Activated T-cell treated with anti-CD3 and anti-CD28 coated beads, Interleukin-2, amount 50 U/mL, for 24 hours (primary cell): ENCODE measurements at regions not wholly inside any gene's neighbourhood (a gene's known extent, or its start where the extent isn't known, plus 50 kb on each side); places are given as distances from the start of the nearest gene placed in this dataset.

ENCODE experiments used
- DNase-seq: peaks from one replicate; pipeline ENCODE4 v3.0.0-alpha.2; 2020
- H3K27ac Mint-ChIP-seq: 2 replicates; pipeline ENCODE4 v1.8.0; 2020; ENCODE audit warnings: mild to moderate bottlenecking, mixed read lengths
- H3K27me3 Mint-ChIP-seq: 2 replicates; pipeline ENCODE4 v1.8.0; 2020; ENCODE audit warnings: mixed read lengths
- H3K36me3 Mint-ChIP-seq: 2 replicates; pipeline ENCODE4 v1.8.0; 2020; ENCODE audit warnings: low read depth, mixed read lengths
- H3K4me1 Mint-ChIP-seq: 2 replicates; pipeline ENCODE4 v1.8.0; 2020; ENCODE audit warnings: low read depth, mixed read lengths
- H3K4me3 Mint-ChIP-seq: 2 replicates; pipeline ENCODE4 v1.8.0; 2020; ENCODE audit warnings: mild to moderate bottlenecking, moderate library complexity, mixed read lengths
- H3K9me3 Mint-ChIP-seq: 2 replicates; pipeline ENCODE4 v1.8.0; 2020; ENCODE audit warnings: mixed read lengths

DNA sequence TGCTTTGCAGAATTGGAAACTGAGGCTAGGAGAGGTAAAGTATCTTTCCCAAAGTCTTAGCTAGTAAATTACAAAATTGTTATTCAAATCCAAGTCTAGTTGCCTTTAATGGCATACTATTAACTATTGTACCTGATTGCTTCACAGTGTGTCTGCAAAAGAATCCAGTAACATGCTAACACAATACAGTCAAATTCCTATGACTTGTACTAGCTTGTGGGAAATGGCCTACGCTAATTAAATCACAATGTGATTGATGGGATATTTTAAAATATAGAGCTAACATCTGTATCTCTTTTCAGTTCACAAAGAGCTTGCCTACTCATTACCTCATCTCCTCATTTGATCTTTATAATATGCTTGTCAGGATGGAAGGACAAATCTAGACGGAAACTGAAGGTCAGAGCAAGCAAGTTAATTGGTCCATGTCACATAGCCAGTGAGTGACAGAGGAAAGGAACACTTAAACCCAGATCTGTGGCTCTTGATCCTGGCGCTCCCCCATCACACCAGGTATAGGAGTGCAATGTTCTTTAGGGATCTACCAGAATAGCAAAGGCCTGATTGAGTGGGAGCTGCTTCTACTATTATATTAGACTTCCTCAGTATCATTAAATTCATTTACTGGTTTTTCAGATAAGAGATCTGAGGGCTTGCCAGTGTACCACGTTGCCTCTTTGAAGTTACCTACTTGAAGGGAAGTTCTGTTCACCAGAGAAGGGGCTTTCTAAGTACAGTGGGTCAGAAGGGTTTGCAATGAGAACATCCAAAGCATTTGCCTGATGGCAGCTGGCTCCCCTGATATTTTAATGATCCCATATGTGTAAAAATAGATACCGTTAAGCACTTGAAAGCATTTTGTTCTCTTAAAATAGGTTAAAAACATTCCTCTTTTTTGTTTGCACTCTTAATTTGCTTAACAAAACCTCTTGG, 213.6 kb upstream of the SESN3 start:
- no peaks in the 10 kb centered on the region for H3K36me3 Mint-ChIP-seq
- no peak overlapping the region for H3K27ac Mint-ChIP-seq
- no peak for DNase-seq
- H3K27me3 Mint-ChIP-seq: no peaks in the 10 kb centered on the region
- peaks cover 3% of the 10 kb centered on the region for H3K9me3 Mint-ChIP-seq
- H3K4me1 Mint-ChIP-seq: peaks cover 24% of the 10 kb centered on the region
- H3K4me3 Mint-ChIP-seq: no peak overlapping the region

GRCh38 chr11:95443386-95443785, 212.4 kb upstream of the SESN3 start:
- peaks cover 24% of the 10 kb centered on the region for H3K4me1 Mint-ChIP-seq
- H3K27ac Mint-ChIP-seq: no peak overlapping the region
- H3K36me3 Mint-ChIP-seq: no peaks in the 10 kb centered on the region
- no peak overlapping the region for H3K4me3 Mint-ChIP-seq
- H3K27me3 Mint-ChIP-seq: no peaks in the 10 kb centered on the region
- peaks cover 3% of the 10 kb centered on the region for H3K9me3 Mint-ChIP-seq
- DNase-seq: no peak

- Mint-ChIP-seq H3K4me3 (no peak overlapping the region), H3K27ac (no peak overlapping the region)
Measured at GRCh38 chr11:95442531-95443050, 211.6 kb upstream of the SESN3 start.

DNA sequence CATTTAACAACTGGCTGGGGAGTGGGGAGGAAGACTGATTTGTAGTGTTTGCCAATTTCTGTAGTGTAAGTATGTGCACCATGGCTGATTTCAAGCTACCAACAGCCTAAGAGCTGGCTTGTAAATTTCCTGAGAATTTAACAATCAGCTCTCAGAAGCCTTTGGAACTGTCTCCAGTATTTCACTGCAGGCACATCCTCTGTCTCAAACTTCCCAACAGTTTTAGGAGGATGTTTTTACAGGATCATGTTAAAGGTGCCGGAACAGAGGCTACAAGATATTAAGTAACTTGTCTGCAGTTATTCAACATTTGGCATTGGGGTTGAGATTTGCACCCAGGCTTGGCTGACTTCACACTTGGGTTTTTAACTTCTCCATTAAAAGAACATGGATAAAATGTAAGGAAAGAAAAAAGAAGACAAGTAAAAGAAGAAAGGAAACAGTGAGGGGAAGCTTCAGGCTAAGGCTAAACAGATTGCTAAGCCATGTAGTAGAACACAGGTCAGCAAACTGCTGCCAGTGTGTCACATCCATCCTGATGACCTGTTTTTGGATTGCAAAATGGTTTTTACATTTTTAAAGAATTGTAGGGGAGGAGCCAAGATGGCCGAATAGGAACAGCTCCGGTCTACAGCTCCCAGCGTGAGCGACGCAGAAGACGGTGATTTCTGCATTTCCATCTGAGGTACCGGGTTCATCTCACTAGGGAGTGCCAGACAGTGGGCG, 204.8 kb upstream of the SESN3 start:
- Mint-ChIP-seq H3K36me3 (no peaks in the 10 kb centered on the region), H3K4me1 (peaks cover 14% of the 10 kb centered on the region), H3K27ac (no peak overlapping the region), H3K9me3 (no peaks in the 10 kb centered on the region), H3K4me3 (no peak overlapping the region), H3K27me3 (peaks cover 3% of the 10 kb centered on the region)
- DNase-seq: no peak

More at GRCh38 chr11:95442531-95443050, 211.6 kb upstream of the SESN3 start:
- Mint-ChIP-seq H3K9me3 (peaks cover 3% of the 10 kb centered on the region), H3K36me3 (no peaks in the 10 kb centered on the region), H3K27me3 (no peaks in the 10 kb centered on the region), H3K4me1 (peaks cover 24% of the 10 kb centered on the region)
- no peak for DNase-seq

GRCh38 chr11:95435192-95435591, 204.2 kb upstream of the SESN3 start:
- no peak for DNase-seq
- Mint-ChIP-seq H3K36me3 (no peaks in the 10 kb centered on the region), H3K27ac (no peak overlapping the region), H3K9me3 (no peaks in the 10 kb centered on the region), H3K4me3 (no peak overlapping the region), H3K27me3 (peaks cover 3% of the 10 kb centered on the region), H3K4me1 (peaks cover 14% of the 10 kb centered on the region)

DNA sequence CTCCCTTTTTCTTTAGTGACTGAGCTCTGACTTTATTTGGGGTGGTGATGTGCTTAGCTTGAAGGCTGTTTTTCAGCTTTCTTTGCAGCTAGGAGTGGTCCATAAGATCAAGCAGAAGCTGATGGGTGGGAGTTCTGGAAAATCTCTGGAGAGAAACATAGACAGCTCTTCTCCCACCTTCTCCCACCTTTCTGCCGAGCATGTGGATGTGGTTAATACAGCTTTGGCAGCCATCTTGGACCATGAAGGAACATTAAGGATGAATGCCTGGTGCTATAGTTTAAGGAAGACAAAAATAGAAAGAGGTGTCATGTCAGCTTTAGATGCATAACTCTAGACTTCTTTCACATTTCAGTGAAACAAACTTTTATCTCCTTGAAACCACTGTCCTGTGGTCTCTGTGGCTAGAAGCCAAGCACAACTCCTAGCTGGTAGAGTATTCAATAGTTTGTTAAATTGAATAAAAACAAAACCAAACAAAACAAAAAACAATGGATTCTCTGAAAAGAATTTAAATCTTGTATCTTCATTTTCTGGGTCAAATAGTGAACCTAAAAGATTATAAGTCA, 203.6 kb upstream of the SESN3 start:
- Mint-ChIP-seq H3K36me3 (no peaks in the 10 kb centered on the region), H3K4me3 (no peak overlapping the region), H3K4me1 (peaks cover 14% of the 10 kb centered on the region), H3K27ac (no peak overlapping the region), H3K9me3 (no peaks in the 10 kb centered on the region), H3K27me3 (peaks cover 3% of the 10 kb centered on the region)
- DNase-seq: no peak

DNA sequence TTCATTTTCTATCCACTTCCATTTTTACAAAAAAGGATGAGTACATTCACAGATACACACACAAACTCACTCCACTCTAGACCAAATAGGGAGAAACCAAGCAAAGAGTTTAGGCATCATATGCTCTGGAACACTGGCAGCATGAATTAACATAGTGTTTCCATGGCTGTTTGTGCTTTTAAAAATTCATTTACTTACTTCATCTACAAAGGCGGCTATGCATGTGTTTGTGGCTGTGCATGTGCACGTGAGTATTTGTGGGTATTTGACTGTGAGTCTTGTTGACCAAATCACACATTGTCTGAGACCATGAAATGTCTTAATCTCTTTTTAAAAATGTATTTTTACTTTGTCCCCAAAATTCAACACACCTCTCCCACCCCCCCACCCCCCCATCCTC, 203.0 kb upstream of the SESN3 start:
- Mint-ChIP-seq H3K27ac (no peak overlapping the region), H3K4me3 (no peak overlapping the region), H3K4me1 (peaks cover 14% of the 10 kb centered on the region), H3K36me3 (no peaks in the 10 kb centered on the region), H3K9me3 (no peaks in the 10 kb centered on the region), H3K27me3 (peaks cover 3% of the 10 kb centered on the region)
- no peak for DNase-seq

- H3K27ac Mint-ChIP-seq: no peak overlapping the region
- no peaks in the 10 kb centered on the region for H3K9me3 Mint-ChIP-seq
- no peak for DNase-seq
- no peaks in the 10 kb centered on the region for H3K36me3 Mint-ChIP-seq
- H3K4me1 Mint-ChIP-seq: peaks cover 14% of the 10 kb centered on the region
- peaks cover 3% of the 10 kb centered on the region for H3K27me3 Mint-ChIP-seq
- no peak overlapping the region for H3K4me3 Mint-ChIP-seq
Measured at GRCh38 chr11:95432714-95433503, 201.9 kb upstream of the SESN3 start.

- H3K4me3 Mint-ChIP-seq: no peak overlapping the region
- no peak for DNase-seq
- H3K27me3 Mint-ChIP-seq: peaks cover 9% of the 10 kb centered on the region
Measured at GRCh38 chr11:95429376-95429907, 198.4 kb upstream of the SESN3 start.

DNA sequence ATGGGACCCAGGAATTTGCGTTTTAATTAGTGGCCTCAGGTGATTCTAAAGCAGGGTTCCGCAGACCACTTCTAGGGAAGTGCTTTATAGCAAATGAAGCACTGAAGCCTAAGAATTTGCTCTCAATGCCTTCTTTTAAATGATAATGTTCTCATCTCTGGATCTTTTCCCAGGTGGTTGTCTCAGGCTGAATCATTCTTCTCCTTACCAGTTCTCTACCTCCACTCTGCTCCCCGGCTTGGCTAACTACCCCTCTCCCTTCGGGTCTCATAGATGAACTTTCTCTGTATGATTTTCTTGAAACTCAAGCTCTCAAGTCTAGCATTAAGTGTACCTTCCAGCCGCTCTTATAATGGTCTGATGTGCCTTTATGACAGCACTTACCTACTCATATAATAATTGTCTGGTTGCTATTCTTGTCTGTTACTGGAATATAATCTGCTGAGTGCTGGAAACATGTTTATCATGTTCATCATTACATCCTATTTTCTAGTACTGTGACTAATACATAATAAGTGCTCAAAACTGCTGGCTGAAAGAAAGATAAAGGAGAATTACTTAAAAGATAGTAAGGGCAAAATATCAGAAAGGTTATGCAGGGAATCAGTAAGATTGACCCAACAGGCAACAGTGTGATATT, 195.9 kb upstream of the SESN3 start:
- Mint-ChIP-seq H3K9me3 (no peaks in the 10 kb centered on the region), H3K27ac (no peak overlapping the region), H3K27me3 (peaks cover 6% of the 10 kb centered on the region), H3K4me1 (no peaks in the 10 kb centered on the region), H3K36me3 (no peaks in the 10 kb centered on the region), H3K4me3 (no peak overlapping the region)
- no peak for DNase-seq

More at GRCh38 chr11:95429376-95429907, 198.4 kb upstream of the SESN3 start:
- no peaks in the 10 kb centered on the region for H3K9me3 Mint-ChIP-seq
- no peak overlapping the region for H3K27ac Mint-ChIP-seq
- H3K4me1 Mint-ChIP-seq: peaks cover 4% of the 10 kb centered on the region
- no peaks in the 10 kb centered on the region for H3K36me3 Mint-ChIP-seq

- Mint-ChIP-seq H3K4me1 (no peaks in the 10 kb centered on the region), H3K4me3 (no peak overlapping the region), H3K9me3 (no peaks in the 10 kb centered on the region), H3K27me3 (no peaks in the 10 kb centered on the region), H3K36me3 (no peaks in the 10 kb centered on the region), H3K27ac (no peak overlapping the region)
- no peak for DNase-seq
Measured at GRCh38 chr11:95419915-95420314, 188.9 kb upstream of the SESN3 start.

- Mint-ChIP-seq H3K36me3 (no peaks in the 10 kb centered on the region), H3K27ac (no peak overlapping the region), H3K4me3 (no peak overlapping the region), H3K27me3 (no peaks in the 10 kb centered on the region), H3K4me1 (no peaks in the 10 kb centered on the region), H3K9me3 (no peaks in the 10 kb centered on the region)
- no peak for DNase-seq
Measured at GRCh38 chr11:95418916-95419315, 187.9 kb upstream of the SESN3 start.

- no peak overlapping the region for H3K27ac Mint-ChIP-seq
- H3K4me1 Mint-ChIP-seq: no peaks in the 10 kb centered on the region
- DNase-seq: no peak
- no peaks in the 10 kb centered on the region for H3K36me3 Mint-ChIP-seq
- no peaks in the 10 kb centered on the region for H3K9me3 Mint-ChIP-seq
- H3K27me3 Mint-ChIP-seq: no peaks in the 10 kb centered on the region
- H3K4me3 Mint-ChIP-seq: no peak overlapping the region
Measured at GRCh38 chr11:95417832-95418231, 186.8 kb upstream of the SESN3 start.
